Endothelial cell of umbilical vein (primary cell): ENCODE measurements at regions not wholly inside any gene's neighbourhood (a gene's known extent, or its start where the extent isn't known, plus 50 kb on each side); places are given as distances from the start of the nearest gene placed in this dataset.

Experiments used
- BruUV-seq: library from RNA; stranded (reverse); fragments of 400-500 nt; replicated peaks from 2 replicates; lab custom pipeline; 2021; lab: Mats Ljungman, UMichigan
- CTCF ChIA-PET: fragments of 300-600, 350-600 bp; sonication (Branson Sonifier 250); formaldehyde crosslinking; loops from one replicate; lab custom pipeline; 2021; ENCODE audit warnings: antibody characterized with exemption, inconsistent platforms; lab: Charles Lee
- POLR2A ChIA-PET: fragments of 300-600, 350-600 bp; sonication (Branson Sonifier 250); formaldehyde crosslinking; loops from one replicate; lab custom pipeline; 2021; ENCODE audit warnings: antibody characterized with exemption, inconsistent platforms; lab: Charles Lee
- DNase-seq: peaks from one replicate; pipeline ENCODE4 v3.0.0-alpha.2; 2011; ENCODE audit warnings: low read depth, low spot score
- FAIRE-seq: peaks from 2 replicates; lab custom pipeline; 2011; peaks lifted over from hg19 to GRCh38; lab: Jason Lieb, UNC
- H2AFZ ChIP-seq: 2 replicates; pipeline ENCODE4 v1.6.0; 2012; ENCODE audit warnings: low read depth, low read length, control low read depth, inconsistent platforms
- H3K27ac ChIP-seq: 2 replicates; pipeline ENCODE4 v1.5.1; 2011; ENCODE audit warnings: low read depth, mild to moderate bottlenecking, control low read depth, low read length, moderate library complexity; ENCODE audit not compliant: insufficient read depth
- H3K27me3 ChIP-seq, 2 experiments: 2 replicates each; pipeline versions ENCODE4 v1.6.0 to v1.6.1; 2011; ENCODE audit warnings: low read length in 2 of 2, mixed read lengths in 1 of 2; ENCODE audit not compliant: control insufficient read depth in 2 of 2, insufficient read depth in 2 of 2
- H3K36me3 ChIP-seq, 2 experiments: 2 replicates in 1 of 2; 3 replicates in 1 of 2; pipeline ENCODE4 v1.5.1; 2011; ENCODE audit warnings: low read length in 2 of 2, mild to moderate bottlenecking in 1 of 2, moderate library complexity in 1 of 2; ENCODE audit not compliant: control insufficient read depth in 2 of 2, insufficient read depth in 2 of 2; ENCODE audit errors: extremely low read depth in 1 of 2
- H3K4me1 ChIP-seq: 3 replicates; pipeline ENCODE4 v1.5.1; 2011; ENCODE audit warnings: mild to moderate bottlenecking, low read length; ENCODE audit not compliant: control insufficient read depth, insufficient read depth; ENCODE audit errors: extremely low read depth
- H3K4me2 ChIP-seq: 2 replicates; pipeline ENCODE4 v1.6.1; 2011; ENCODE audit warnings: low read length, control low read depth, mixed read lengths; ENCODE audit not compliant: insufficient read depth
- H3K4me3 ChIP-seq, 3 experiments: fragments of 200-600 bp in 1 of 3; sonication (generic), shearing (Covaris generic) in 1 of 3; replicated peaks in 1 of 3; 2 replicates each; pipeline ENCODE4 v1.5.1; 2011 to 2016; ENCODE audit warnings: control low read depth in 3 of 3, low read length in 3 of 3, mild to moderate bottlenecking in 2 of 3, inconsistent platforms in 1 of 3, low read depth in 1 of 3, moderate library complexity in 1 of 3; ENCODE audit not compliant: insufficient read depth in 1 of 3
- H3K79me2 ChIP-seq: 2 replicates; pipeline ENCODE4 v1.6.0; 2012; ENCODE audit warnings: low read length, inconsistent platforms; ENCODE audit not compliant: control insufficient read depth, insufficient read depth
- H3K9ac ChIP-seq: replicated peaks from 2 replicates; pipeline ENCODE3; 2011; ENCODE audit warnings: low read length, control low read depth; ENCODE audit not compliant: insufficient read depth; ENCODE audit errors: extremely low read depth
- H3K9me1 ChIP-seq: replicated peaks from 3 replicates; pipeline ENCODE4 v1.6.0; 2011; ENCODE audit warnings: mild to moderate bottlenecking, low read length; ENCODE audit not compliant: control insufficient read depth, insufficient read depth; ENCODE audit errors: extremely low read depth
- H3K9me3 ChIP-seq: replicated peaks from 2 replicates; pipeline ENCODE4 v1.5.1; 2012; ENCODE audit warnings: low read length, inconsistent platforms; ENCODE audit not compliant: control insufficient read depth, insufficient read depth
- H4K20me1 ChIP-seq: replicated peaks from 2 replicates; pipeline ENCODE3; 2011; ENCODE audit warnings: mild to moderate bottlenecking, low read length; ENCODE audit not compliant: control insufficient read depth, insufficient read depth; ENCODE audit errors: extremely low read depth
- CTCF ChIP-seq, 2 donors: IDR thresholded peaks; 1 replicate in 1 of 2; 2 replicates in 1 of 2; pipeline ENCODE4 v1.5.1; 2011; ENCODE audit warnings: low read length in 2 of 2, mild to moderate bottlenecking in 2 of 2, moderate library complexity in 2 of 2, control low read depth in 1 of 2, inconsistent platforms in 1 of 2, low read depth in 1 of 2; ENCODE audit not compliant: insufficient read depth in 1 of 2; ENCODE audit errors: extremely low read depth in 1 of 2
- EZH2 ChIP-seq: IDR thresholded peaks from 2 replicates; pipeline ENCODE4 v1.6.1; 2012; ENCODE audit warnings: borderline replicate concordance, low read depth, mild to moderate bottlenecking, moderate library complexity, low read length, inconsistent platforms; ENCODE audit not compliant: severe bottlenecking
- FOS ChIP-seq: IDR thresholded peaks from 2 replicates; pipeline ENCODE4 v1.6.1; 2011; ENCODE audit warnings: mild to moderate bottlenecking, low read length, moderate library complexity, borderline replicate concordance; ENCODE audit not compliant: insufficient read depth
- GATA2 ChIP-seq: IDR thresholded peaks from 2 replicates; pipeline ENCODE4 v1.7.0; 2011; ENCODE audit warnings: low read depth, mild to moderate bottlenecking, moderate library complexity, mixed read lengths, low read length; ENCODE audit not compliant: insufficient read length, insufficient read depth
- JUN ChIP-seq: IDR thresholded peaks from 2 replicates; pipeline ENCODE4 v1.6.1; 2011; ENCODE audit warnings: borderline replicate concordance, low read depth; ENCODE audit not compliant: insufficient read length, insufficient read depth
- MAX ChIP-seq: IDR thresholded peaks from 2 replicates; pipeline ENCODE4 v1.6.1; 2011; ENCODE audit not compliant: insufficient read depth, insufficient read length
- MYC ChIP-seq: IDR thresholded peaks from one replicate; pipeline ENCODE4 v1.6.1; 2011; ENCODE audit warnings: mild to moderate bottlenecking, low read depth, low read length
- POLR2A ChIP-seq: IDR thresholded peaks from 2 replicates; pipeline ENCODE4 v1.6.1; 2012; ENCODE audit warnings: low read depth, mild to moderate bottlenecking, control low read depth, low read length
- POLR2AphosphoS5 ChIP-seq: IDR thresholded peaks from 2 replicates; pipeline ENCODE4 v1.6.1; 2012; ENCODE audit warnings: low read depth, mild to moderate bottlenecking, control low read depth, low read length, moderate library complexity; ENCODE audit not compliant: insufficient read depth
- dilution Hi-C: fragments of 300-500 bp; cut with MboI; formaldehyde crosslinking; loops from one replicate; pipeline ENCODE4 v1.15.0; 2019; ENCODE audit warnings: low sequenced_read_pairs; ENCODE audit not compliant: extremely low pct_ligation_motif_present
- intact Hi-C: fragments of 100-400 bp; cut with micrococcal nuclease; formaldehyde crosslinking; loops from one replicate; pipeline ENCODE4 v1.10.0; 2022

GRCh38 chr6:92376691-92377090, 1042.7 kb downstream of the EPHA7 start:
- FAIRE-seq (no peak), DNase-seq (no peak)
- H3K4me3 ChIP-seq: no peak overlapping the region
- H3K36me3 ChIP-seq: no peaks in the 10 kb centered on the region
- no peaks in the 10 kb centered on the region for H4K20me1 ChIP-seq
- no peaks in the 10 kb centered on the region for H3K9me3 ChIP-seq
- dilution Hi-C loops (no loop called here), intact Hi-C loops (no loop called here)
- POLR2A ChIA-PET: no interaction called here
- H3K9ac ChIP-seq: no peak overlapping the region
- H2AFZ ChIP-seq: no peak overlapping the region
- no peak overlapping the region for H3K4me2 ChIP-seq
- H3K27me3 ChIP-seq: no peaks in the 10 kb centered on the region
- no peak overlapping the region for H3K27ac ChIP-seq
- TF ChIP-seq GATA2: no peak
- no peak for TF ChIP-seq POLR2AphosphoS5
- no peak for TF ChIP-seq POLR2A
- no peak for TF ChIP-seq MYC
- no peak for TF ChIP-seq MAX
- TF ChIP-seq EZH2: no peak
- TF ChIP-seq FOS: no peak
- no peak for TF ChIP-seq CTCF (IDR thresholded peaks at IDR 0.05; ENCODE audit: extremely low read depth in 1 of 2, insufficient read depth in 1 of 2, low read depth in 1 of 2, low read length in 2 of 2)
- TF ChIP-seq JUN: no peak
- no peaks in the 10 kb centered on the region for H3K79me2 ChIP-seq
- no peaks in the 10 kb centered on the region for H3K4me1 ChIP-seq
- H3K9me1 ChIP-seq: no peaks in the 10 kb centered on the region
- no TSS peak for BruUV-seq
- CTCF ChIA-PET: no interaction called here
